BE2C (cell line): ENCODE measurements at regions not wholly inside any gene's neighbourhood (a gene's known extent, or its start where the extent isn't known, plus 50 kb on each side); places are given as distances from the start of the nearest gene placed in this dataset.
A peak's percentile ranks its signal among the peaks of the same experiment; 100 is the strongest.

ENCODE experiments used
- DNase-seq: peaks from one replicate; pipeline ENCODE4 v3.0.0-alpha.2; 2020
- H3K27me3 ChIP-seq: fragments of 250-450 bp; sonication (Bioruptor Pico); 2 replicates; pipeline ENCODE4 v1.5.1; 2020; ENCODE audit warnings: mild to moderate bottlenecking
- H3K36me3 ChIP-seq: fragments of 250-450 bp; sonication (Bioruptor Pico); 2 replicates; pipeline ENCODE4 v1.5.1; 2020; ENCODE audit warnings: mild to moderate bottlenecking
- H3K4me1 ChIP-seq: fragments of 250-450 bp; sonication (Bioruptor Pico); 2 replicates; pipeline ENCODE4 v1.5.1; 2020
- H3K4me3 ChIP-seq: 2 replicates; pipeline ENCODE4 v1.5.1; 2011; ENCODE audit warnings: low read depth, low read length
- H3K9me3 ChIP-seq: fragments of 250-450 bp; sonication (Bioruptor Pico); 2 replicates; pipeline ENCODE4 v1.5.1; 2020
- TF ChIP-seq, protein P1 (sequence below): IDR thresholded peaks from 2 replicates; pipeline ENCODE4 v1.5.1; 2012; ENCODE audit warnings: mild to moderate bottlenecking, low read depth, low read length

DNA sequence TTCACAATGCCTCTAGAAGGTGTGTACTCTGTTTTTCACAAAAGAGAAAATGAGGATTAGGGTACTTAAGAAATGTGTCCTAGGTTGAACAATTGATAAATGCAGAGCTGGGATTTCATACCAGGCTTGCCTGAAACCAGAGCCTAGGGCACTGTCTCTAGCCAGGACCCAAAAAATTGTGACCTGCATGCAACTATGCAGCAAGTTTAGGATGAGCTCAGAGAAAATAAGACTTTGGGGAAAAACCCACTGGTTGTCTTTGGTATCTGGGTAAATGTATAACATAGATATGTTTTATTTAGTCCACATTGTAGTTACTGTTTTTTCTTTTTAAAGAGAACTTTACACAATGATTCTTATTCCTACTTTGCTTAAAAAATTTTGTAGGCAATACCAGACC is 177.1 kb upstream of the SEMA6A start:
- Histone ChIP-seq H3K4me1 (no peaks in the 10 kb centered on the region), H3K36me3 (no peaks in the 10 kb centered on the region)
- TF ChIP-seq, protein P1, sequence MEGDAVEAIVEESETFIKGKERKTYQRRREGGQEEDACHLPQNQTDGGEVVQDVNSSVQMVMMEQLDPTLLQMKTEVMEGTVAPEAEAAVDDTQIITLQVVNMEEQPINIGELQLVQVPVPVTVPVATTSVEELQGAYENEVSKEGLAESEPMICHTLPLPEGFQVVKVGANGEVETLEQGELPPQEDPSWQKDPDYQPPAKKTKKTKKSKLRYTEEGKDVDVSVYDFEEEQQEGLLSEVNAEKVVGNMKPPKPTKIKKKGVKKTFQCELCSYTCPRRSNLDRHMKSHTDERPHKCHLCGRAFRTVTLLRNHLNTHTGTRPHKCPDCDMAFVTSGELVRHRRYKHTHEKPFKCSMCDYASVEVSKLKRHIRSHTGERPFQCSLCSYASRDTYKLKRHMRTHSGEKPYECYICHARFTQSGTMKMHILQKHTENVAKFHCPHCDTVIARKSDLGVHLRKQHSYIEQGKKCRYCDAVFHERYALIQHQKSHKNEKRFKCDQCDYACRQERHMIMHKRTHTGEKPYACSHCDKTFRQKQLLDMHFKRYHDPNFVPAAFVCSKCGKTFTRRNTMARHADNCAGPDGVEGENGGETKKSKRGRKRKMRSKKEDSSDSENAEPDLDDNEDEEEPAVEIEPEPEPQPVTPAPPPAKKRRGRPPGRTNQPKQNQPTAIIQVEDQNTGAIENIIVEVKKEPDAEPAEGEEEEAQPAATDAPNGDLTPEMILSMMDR: no peak

GRCh38 chr5:116750631-116751580 is 176.3 kb upstream of the SEMA6A start:
- H3K27me3 ChIP-seq: no peaks in the 10 kb centered on the region
- H3K4me1 ChIP-seq: no peaks in the 10 kb centered on the region
- TF ChIP-seq, protein P1: no peak
- no peaks in the 10 kb centered on the region for H3K36me3 ChIP-seq
- H3K9me3 ChIP-seq: no peaks in the 10 kb centered on the region
- DNase-seq: no peak
- H3K4me3 ChIP-seq: no peak overlapping the region

More for the DNA sequence above, 177.1 kb upstream of the SEMA6A start:
- Histone ChIP-seq H3K9me3 (no peaks in the 10 kb centered on the region), H3K27me3 (no peaks in the 10 kb centered on the region), H3K4me3 (no peak overlapping the region)
- no peak for DNase-seq

DNA sequence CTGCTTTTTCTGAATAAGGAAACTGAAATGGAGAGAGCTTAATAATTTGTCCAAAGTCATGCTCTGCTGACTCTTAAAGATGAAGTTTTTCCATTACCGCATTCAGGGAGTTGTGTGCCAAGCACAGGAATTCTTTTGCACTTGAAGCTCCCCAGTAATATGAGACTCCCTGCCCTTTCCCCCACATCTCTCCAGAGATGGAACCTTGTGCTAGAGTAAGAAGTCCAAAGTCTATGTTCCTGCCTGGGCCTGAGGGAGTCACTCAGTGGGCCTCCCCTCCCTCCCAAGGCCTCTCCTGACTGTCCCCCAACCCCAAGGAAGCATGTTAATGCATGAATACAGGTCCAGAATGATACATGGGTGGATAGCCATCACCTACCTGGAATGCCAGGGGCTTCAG is 173.3 kb upstream of the SEMA6A start:
- Histone ChIP-seq H3K36me3 (no peaks in the 10 kb centered on the region), H3K4me3 (no peak overlapping the region), H3K9me3 (no peaks in the 10 kb centered on the region), H3K27me3 (no peaks in the 10 kb centered on the region), H3K4me1 (no peaks in the 10 kb centered on the region)
- no peak for DNase-seq
- TF ChIP-seq, protein P1: no peak

- no peaks in the 10 kb centered on the region for H3K9me3 ChIP-seq
- TF ChIP-seq, protein P1: no peak
- H3K27me3 ChIP-seq: no peaks in the 10 kb centered on the region
- DNase-seq: no peak
- no peaks in the 10 kb centered on the region for H3K4me1 ChIP-seq
- H3K36me3 ChIP-seq: no peaks in the 10 kb centered on the region
- no peak overlapping the region for H3K4me3 ChIP-seq
Observed at GRCh38 chr5:116746668-116747067, 172.0 kb upstream of the SEMA6A start.

DNA sequence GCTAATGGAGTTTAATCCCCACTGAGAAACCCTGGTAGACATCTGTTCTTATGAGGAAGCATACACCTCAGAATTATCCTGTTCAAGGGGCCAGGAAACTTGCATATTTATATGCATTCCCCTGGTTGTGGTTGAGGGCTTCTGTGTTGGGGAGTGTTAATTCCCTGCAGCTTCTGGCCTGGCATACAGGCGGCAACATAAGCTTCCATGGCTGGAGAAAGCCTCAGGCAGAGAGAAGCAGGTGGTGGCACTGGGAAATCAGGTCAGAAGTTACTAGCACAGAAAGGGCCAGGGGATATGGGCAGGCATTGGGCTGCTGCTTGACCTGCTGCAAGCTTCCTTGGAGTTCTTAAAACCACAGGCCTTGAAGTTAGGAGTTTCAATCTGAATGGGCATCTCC is 166.1 kb upstream of the SEMA6A start:
- Histone ChIP-seq H3K4me1 (no peaks in the 10 kb centered on the region; the same call in 1 of the 2 replicates), H3K27me3 (no peaks in the 10 kb centered on the region), H3K9me3 (no peaks in the 10 kb centered on the region), H3K4me3 (no peak overlapping the region), H3K36me3 (no peaks in the 10 kb centered on the region)
- TF ChIP-seq, protein P1: no peak
- no peak for DNase-seq

- no peaks in the 10 kb centered on the region for H3K36me3 ChIP-seq
- no peak for DNase-seq
- no peaks in the 10 kb centered on the region; the same call in 1 of the 2 replicates for H3K4me1 ChIP-seq
- H3K27me3 ChIP-seq: no peaks in the 10 kb centered on the region
- no peaks in the 10 kb centered on the region for H3K9me3 ChIP-seq
- TF ChIP-seq, protein P1: no peak
- peak overlapping the region; percentile 17 for H3K4me3 ChIP-seq
Observed at GRCh38 chr5:116739571-116739970, 164.9 kb upstream of the SEMA6A start.
